GM12878 (cell line): ENCODE measurements at regions not wholly inside any gene's neighbourhood (a gene's known extent, or its start where the extent isn't known, plus 50 kb on each side); places are given as distances from the start of the nearest gene placed in this dataset.

Experiments used
- BCL11A ChIP-seq: IDR thresholded peaks from 2 replicates; pipeline ENCODE4 v1.6.1; 2011; ENCODE audit warnings: low read depth, low read length
- BHLHE40 ChIP-seq, 2 experiments: fragments of 450-650 bp in 1 of 2; IDR thresholded peaks; 2 replicates each; pipeline ENCODE4 v1.6.1; 2011 to 2017; ENCODE audit warnings: low read depth in 2 of 2, borderline replicate concordance in 1 of 2, improper control_type of control experiment in 1 of 2, low read length in 1 of 2, mild to moderate bottlenecking in 1 of 2
- CBX5 ChIP-seq: sonication (generic); IDR thresholded peaks from 2 replicates; pipeline ENCODE4 v1.6.1; 2016; ENCODE audit warnings: low read depth, moderate library complexity, mild to moderate bottlenecking, inconsistent platforms
- CEBPB ChIP-seq, 2 experiments: fragments of 150-350 bp in 1 of 2; IDR thresholded peaks; 2 replicates each; pipeline ENCODE4 v1.6.1; 2012 to 2014; ENCODE audit warnings: low read depth in 2 of 2, low read length in 2 of 2, borderline replicate concordance in 1 of 2, inconsistent platforms in 1 of 2
- HDAC6 ChIP-seq: fragments of 200-600 bp; sonication (generic); IDR thresholded peaks from one replicate; pipeline ENCODE4 v1.8.0; 2017; ENCODE audit warnings: antibody characterized with exemption; ENCODE audit not compliant: unreplicated experiment
- MEF2A ChIP-seq: IDR thresholded peaks from 2 replicates; pipeline ENCODE4 v1.6.1; 2011; ENCODE audit warnings: low read depth, mild to moderate bottlenecking, low read length, moderate library complexity; ENCODE audit not compliant: insufficient read depth
- MTA3 ChIP-seq: IDR thresholded peaks from 2 replicates; pipeline ENCODE4 v1.6.1; 2012; ENCODE audit warnings: low read length, inconsistent platforms, borderline replicate concordance
- NFYA ChIP-seq: IDR thresholded peaks from 2 replicates; pipeline ENCODE4 v1.6.1; 2011; ENCODE audit warnings: low read depth, mild to moderate bottlenecking, low read length, improper control_type of control experiment, borderline replicate concordance
- NFYB ChIP-seq: IDR thresholded peaks from 2 replicates; pipeline ENCODE4 v1.6.1; 2011; ENCODE audit warnings: low read depth, mild to moderate bottlenecking, low read length, improper control_type of control experiment, moderate library complexity; ENCODE audit not compliant: insufficient read depth
- NRF1 ChIP-seq: conservative IDR thresholded peaks from 2 replicates; pipeline ENCODE4 v1.6.1; 2011; ENCODE audit warnings: mild to moderate bottlenecking, low read depth, low read length, improper control_type of control experiment
- POU2F2 ChIP-seq: IDR thresholded peaks from 3 replicates; pipeline ENCODE4 v1.6.1; 2011; ENCODE audit warnings: low read depth, mild to moderate bottlenecking, low read length, borderline replicate concordance
- RUNX3 ChIP-seq: IDR thresholded peaks from 2 replicates; pipeline ENCODE4 v1.6.1; 2012; ENCODE audit warnings: low read length, inconsistent platforms
- SMAD1 ChIP-seq: fragments of 450-650 bp; IDR thresholded peaks from 2 replicates; pipeline ENCODE4 v1.6.1; 2018; ENCODE audit warnings: mild to moderate bottlenecking, low read depth; ENCODE audit not compliant: partially characterized antibody
- WRNIP1 ChIP-seq: IDR thresholded peaks from 2 replicates; pipeline ENCODE4 v1.6.1; 2011; ENCODE audit warnings: low read depth, low read length, improper control_type of control experiment, borderline replicate concordance
- ZNF274 ChIP-seq: IDR thresholded peaks from one replicate; pipeline ENCODE4 v1.8.0; 2011; ENCODE audit not compliant: insufficient read length, insufficient read depth
- TF ChIP-seq, protein P1 (sequence below): fragments of 450-650 bp; IDR thresholded peaks from 2 replicates; pipeline ENCODE4 v1.6.1; 2018; ENCODE audit warnings: mild to moderate bottlenecking, low read depth, moderate library complexity; ENCODE audit not compliant: partially characterized antibody

DNA sequence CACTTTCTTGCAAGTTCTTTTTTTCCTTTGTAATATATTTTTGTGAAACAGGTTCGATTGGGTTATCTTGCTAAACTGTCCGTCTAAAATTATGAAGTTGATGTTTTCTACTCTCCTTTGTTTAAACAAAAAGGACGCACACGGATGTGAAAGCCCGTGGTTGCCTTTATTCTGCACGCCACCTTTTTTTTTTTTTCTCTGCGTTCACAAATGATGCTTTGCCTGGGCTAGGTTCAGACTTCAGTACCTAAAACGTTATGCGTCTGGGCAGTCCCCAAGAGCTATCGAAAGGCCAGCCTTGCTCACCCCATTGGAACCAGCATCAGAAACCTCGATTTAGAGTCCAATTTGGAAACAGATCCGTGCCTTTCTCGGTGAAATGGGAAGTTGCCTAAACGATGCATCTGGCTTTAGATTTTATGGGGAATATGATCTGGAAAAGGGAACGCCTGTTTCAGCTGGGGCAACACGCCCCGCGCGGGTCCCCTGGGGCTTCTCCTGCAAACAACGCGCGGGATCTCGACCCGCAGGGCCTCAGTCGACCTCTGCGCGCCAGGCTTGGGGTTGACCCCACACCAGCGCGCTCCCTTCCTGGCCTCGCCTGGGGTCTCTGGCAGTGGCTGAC lies 113.9 kb downstream of the KCNRG start (continued):
- TF ChIP-seq, protein P1, sequence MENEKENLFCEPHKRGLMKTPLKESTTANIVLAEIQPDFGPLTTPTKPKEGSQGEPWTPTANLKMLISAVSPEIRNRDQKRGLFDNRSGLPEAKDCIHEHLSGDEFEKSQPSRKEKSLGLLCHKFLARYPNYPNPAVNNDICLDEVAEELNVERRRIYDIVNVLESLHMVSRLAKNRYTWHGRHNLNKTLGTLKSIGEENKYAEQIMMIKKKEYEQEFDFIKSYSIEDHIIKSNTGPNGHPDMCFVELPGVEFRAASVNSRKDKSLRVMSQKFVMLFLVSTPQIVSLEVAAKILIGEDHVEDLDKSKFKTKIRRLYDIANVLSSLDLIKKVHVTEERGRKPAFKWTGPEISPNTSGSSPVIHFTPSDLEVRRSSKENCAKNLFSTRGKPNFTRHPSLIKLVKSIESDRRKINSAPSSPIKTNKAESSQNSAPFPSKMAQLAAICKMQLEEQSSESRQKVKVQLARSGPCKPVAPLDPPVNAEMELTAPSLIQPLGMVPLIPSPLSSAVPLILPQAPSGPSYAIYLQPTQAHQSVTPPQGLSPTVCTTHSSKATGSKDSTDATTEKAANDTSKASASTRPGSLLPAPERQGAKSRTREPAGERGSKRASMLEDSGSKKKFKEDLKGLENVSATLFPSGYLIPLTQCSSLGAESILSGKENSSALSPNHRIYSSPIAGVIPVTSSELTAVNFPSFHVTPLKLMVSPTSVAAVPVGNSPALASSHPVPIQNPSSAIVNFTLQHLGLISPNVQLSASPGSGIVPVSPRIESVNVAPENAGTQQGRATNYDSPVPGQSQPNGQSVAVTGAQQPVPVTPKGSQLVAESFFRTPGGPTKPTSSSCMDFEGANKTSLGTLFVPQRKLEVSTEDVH = no peak
- no peak for TF ChIP-seq NFYA
- TF ChIP-seq MTA3 = 0 out of 2 replicates have a peak, but pooled peaks have one; percentile 31
- TF ChIP-seq NFYB = no peak
- 0 out of 2 replicates have a peak, but pooled peaks have one; percentile 8 for TF ChIP-seq CBX5
- no peak for TF ChIP-seq WRNIP1
- TF ChIP-seq CEBPB (IDR thresholded peaks at IDR 0.05; ENCODE audit: borderline replicate concordance in 1 of 2, low read depth in 2 of 2, low read length in 2 of 2) = no peak
- no peak for TF ChIP-seq ZNF274
- peak; percentile 44 for TF ChIP-seq HDAC6
- TF ChIP-seq POU2F2 = no peak
- TF ChIP-seq MEF2A = 0 out of 2 replicates have a peak, but pooled peaks have one; percentile 28
- TF ChIP-seq BCL11A = 0 out of 2 replicates have a peak, but pooled peaks have one; percentile 31
- TF ChIP-seq NRF1 = no peak
- no peak for TF ChIP-seq SMAD1
- TF ChIP-seq BHLHE40 (IDR thresholded peaks at IDR 0.05; ENCODE audit: borderline replicate concordance in 1 of 2, low read depth in 2 of 2, low read length in 1 of 2) = peak in 1 of 2 experiments; percentile 65; a peak in 1 of 4 replicates
- peak; percentile 30; the same call in 1 of the 2 replicates for TF ChIP-seq RUNX3
